ENCODE measurements at regions not wholly inside any gene's neighbourhood (a gene's known extent, or its start where the extent isn't known, plus 50 kb on each side); places are given as distances from the start of the nearest gene placed in this dataset.
A peak's percentile ranks its signal among the peaks of the same experiment; 100 is the strongest.

- DNase-seq: no peak
These were observed 130.5 kb upstream of the ANO3 start for GRCh38 chr11:26201411-26201810.

- no peak for DNase-seq
These were observed 129.2 kb upstream of the ANO3 start for GRCh38 chr11:26202754-26203153.

- no peak for DNase-seq
These were observed 127.8 kb upstream of the ANO3 start for GRCh38 chr11:26204101-26204500.

- DNase-seq: no peak
These were observed 127.1 kb upstream of the ANO3 start for GRCh38 chr11:26204839-26205238.

- DNase-seq: no peak
These were observed 112.5 kb upstream of the ANO3 start for GRCh38 chr11:26219183-26220117.

- DNase-seq: no peak
These were observed 106.3 kb upstream of the ANO3 start for GRCh38 chr11:26225646-26226045.

GRCh38 chr11:26227301-26227746, 104.6 kb upstream of the ANO3 start:
- DNase-seq: peak in 2 of 3 donors; percentile 8 to 28

GRCh38 chr11:26227883-26228502, 103.9 kb upstream of the ANO3 start:
- no peak for DNase-seq

- no peak for DNase-seq
These were observed 103.2 kb upstream of the ANO3 start for GRCh38 chr11:26228778-26229177.

GRCh38 chr11:26229257-26229656, 102.7 kb upstream of the ANO3 start:
- no peak for DNase-seq

GRCh38 chr11:26229981-26230380, 101.9 kb upstream of the ANO3 start:
- no peak for DNase-seq

- no peak for DNase-seq
These were observed 100.7 kb upstream of the ANO3 start for GRCh38 chr11:26231252-26231661.

- no peak for DNase-seq
These were observed 97.5 kb upstream of the ANO3 start for GRCh38 chr11:26234451-26234850.

GRCh38 chr11:26243426-26243825, 88.5 kb upstream of the ANO3 start:
- no peak for DNase-seq

GRCh38 chr11:26244207-26244606, 87.7 kb upstream of the ANO3 start:
- DNase-seq: no peak

- no peak for DNase-seq
These were observed 86.9 kb upstream of the ANO3 start for GRCh38 chr11:26245046-26245445.

GRCh38 chr11:26247340-26247739, 84.6 kb upstream of the ANO3 start:
- peak in 1 of 3 donors; percentile 22 for DNase-seq

- DNase-seq: no peak
These were observed 83.3 kb upstream of the ANO3 start for GRCh38 chr11:26248661-26249060.

GRCh38 chr11:26254378-26254777, 77.6 kb upstream of the ANO3 start:
- DNase-seq: no peak

- DNase-seq: no peak
These were observed 68.2 kb upstream of the ANO3 start for GRCh38 chr11:26263769-26264168.

- no peak for DNase-seq
These were observed 67.7 kb upstream of the ANO3 start for GRCh38 chr11:26264266-26264665.

- no peak for DNase-seq
These were observed 62.8 kb upstream of the ANO3 start for GRCh38 chr11:26268980-26269660.

GRCh38 chr11:26271666-26272065, 60.3 kb upstream of the ANO3 start:
- no peak for DNase-seq

Data from suppressor macrophage treated with lipopolysaccharide for 1 hour (primary cell).